ENCODE measurements at regions not wholly inside any gene's neighbourhood (a gene's known extent, or its start where the extent isn't known, plus 50 kb on each side); places are given as distances from the start of the nearest gene placed in this dataset.

GRCh38 chr10:76738991-76739390 is 898.6 kb downstream of the KCNMA1 start:
- no peak for TF ChIP-seq POLR2A (IDR thresholded peaks at IDR 0.05)
- TF ChIP-seq, protein P1, sequence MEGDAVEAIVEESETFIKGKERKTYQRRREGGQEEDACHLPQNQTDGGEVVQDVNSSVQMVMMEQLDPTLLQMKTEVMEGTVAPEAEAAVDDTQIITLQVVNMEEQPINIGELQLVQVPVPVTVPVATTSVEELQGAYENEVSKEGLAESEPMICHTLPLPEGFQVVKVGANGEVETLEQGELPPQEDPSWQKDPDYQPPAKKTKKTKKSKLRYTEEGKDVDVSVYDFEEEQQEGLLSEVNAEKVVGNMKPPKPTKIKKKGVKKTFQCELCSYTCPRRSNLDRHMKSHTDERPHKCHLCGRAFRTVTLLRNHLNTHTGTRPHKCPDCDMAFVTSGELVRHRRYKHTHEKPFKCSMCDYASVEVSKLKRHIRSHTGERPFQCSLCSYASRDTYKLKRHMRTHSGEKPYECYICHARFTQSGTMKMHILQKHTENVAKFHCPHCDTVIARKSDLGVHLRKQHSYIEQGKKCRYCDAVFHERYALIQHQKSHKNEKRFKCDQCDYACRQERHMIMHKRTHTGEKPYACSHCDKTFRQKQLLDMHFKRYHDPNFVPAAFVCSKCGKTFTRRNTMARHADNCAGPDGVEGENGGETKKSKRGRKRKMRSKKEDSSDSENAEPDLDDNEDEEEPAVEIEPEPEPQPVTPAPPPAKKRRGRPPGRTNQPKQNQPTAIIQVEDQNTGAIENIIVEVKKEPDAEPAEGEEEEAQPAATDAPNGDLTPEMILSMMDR (IDR thresholded peaks at IDR 0.05), result no peak

Data from adrenal gland (tissue), 5 donors.